Neural crest cell (in vitro differentiated cells): ENCODE measurements at regions not wholly inside any gene's neighbourhood (a gene's known extent, or its start where the extent isn't known, plus 50 kb on each side); places are given as distances from the start of the nearest gene placed in this dataset.
"Not testable (repeated sequence)": the region's sequence is repeated elsewhere in the genome, so short reads cannot be mapped to it uniquely, and the experiment has no call there.

Experiments used
- DNase-seq: peaks from one replicate; pipeline ENCODE4 v3.0.0; 2021; ENCODE audit warnings: low read depth, mixed read lengths, low spot score
- H3K27ac Mint-ChIP-seq: one replicate; pipeline ENCODE4 v1.8.0; 2021; ENCODE audit warnings: mild to moderate bottlenecking, mixed read lengths; ENCODE audit not compliant: unreplicated experiment
- H3K27me3 Mint-ChIP-seq: 2 replicates; pipeline ENCODE4 v1.8.0; 2021; ENCODE audit warnings: low read depth, mild to moderate bottlenecking, mixed read lengths
- H3K36me3 Mint-ChIP-seq: 2 replicates; pipeline ENCODE4 v1.8.0; 2021; ENCODE audit warnings: low read depth, mild to moderate bottlenecking, mixed read lengths
- H3K4me1 Mint-ChIP-seq: 2 replicates; pipeline ENCODE4 v1.8.0; 2021; ENCODE audit warnings: mixed read lengths
- H3K4me3 Mint-ChIP-seq: one replicate; pipeline ENCODE4 v1.8.0; 2021; ENCODE audit warnings: mild to moderate bottlenecking, mixed read lengths
- H3K9me3 Mint-ChIP-seq: 2 replicates; pipeline ENCODE4 v1.8.0; 2021; ENCODE audit warnings: mixed read lengths
- CTCF ChIP-seq: fragments of 200-600 bp; sonication (generic); conservative IDR thresholded peaks from 2 replicates; pipeline ENCODE4 v1.5.0; 2021; ENCODE audit warnings: antibody characterized with exemption, mild to moderate bottlenecking

- Mint-ChIP-seq H3K27me3 (no peaks in the 10 kb centered on the region), H3K4me3 (no peak overlapping the region), H3K36me3 (no peaks in the 10 kb centered on the region), H3K4me1 (peaks cover 14% of the 10 kb centered on the region), H3K27ac (no peak overlapping the region), H3K9me3 (no peaks in the 10 kb centered on the region)
- TF ChIP-seq CTCF = no peak
- no peak for DNase-seq
Measured at GRCh38 chr3:110685630-110686029, 386.0 kb upstream of the NECTIN3 start.

GRCh38 chr3:110686701-110687100 lies 384.9 kb upstream of the NECTIN3 start:
- no peaks in the 10 kb centered on the region for H3K9me3 Mint-ChIP-seq
- no peaks in the 10 kb centered on the region for H3K36me3 Mint-ChIP-seq
- H3K27ac Mint-ChIP-seq = no peak overlapping the region
- H3K4me1 Mint-ChIP-seq = peaks cover 14% of the 10 kb centered on the region
- DNase-seq = no peak
- no peak for TF ChIP-seq CTCF
- H3K27me3 Mint-ChIP-seq = no peaks in the 10 kb centered on the region
- no peak overlapping the region for H3K4me3 Mint-ChIP-seq

GRCh38 chr3:110687138-110687537 lies 384.5 kb upstream of the NECTIN3 start:
- H3K27me3 Mint-ChIP-seq = no peaks in the 10 kb centered on the region
- H3K27ac Mint-ChIP-seq = no peak overlapping the region

GRCh38 chr3:110697961-110698360 lies 373.7 kb upstream of the NECTIN3 start:
- Mint-ChIP-seq H3K36me3 (peaks cover 3% of the 10 kb centered on the region), H3K27me3 (no peaks in the 10 kb centered on the region), H3K27ac (no peak overlapping the region), H3K9me3 (peaks cover 16% of the 10 kb centered on the region), H3K4me3 (no peak overlapping the region), H3K4me1 (peaks cover 5% of the 10 kb centered on the region)
- no peak for DNase-seq
- TF ChIP-seq CTCF = no peak

More at GRCh38 chr3:110687138-110687537, 384.5 kb upstream of the NECTIN3 start:
- Mint-ChIP-seq H3K4me1 (peaks cover 14% of the 10 kb centered on the region), H3K4me3 (no peak overlapping the region), H3K36me3 (no peaks in the 10 kb centered on the region), H3K9me3 (no peaks in the 10 kb centered on the region)
- no peak for DNase-seq
- no peak for TF ChIP-seq CTCF

GRCh38 chr3:110704332-110704731 lies 367.3 kb upstream of the NECTIN3 start:
- H3K4me1 Mint-ChIP-seq, DNase-seq, H3K27me3 Mint-ChIP-seq, H3K27ac Mint-ChIP-seq, H3K4me3 Mint-ChIP-seq: not testable (repeated sequence)
- peaks cover 23% of the 10 kb centered on the region for H3K9me3 Mint-ChIP-seq
- peaks cover 11% of the 10 kb centered on the region for H3K36me3 Mint-ChIP-seq

- Mint-ChIP-seq H3K4me1 (no peaks in the 10 kb centered on the region), H3K4me3 (no peak overlapping the region), H3K27me3 (no peaks in the 10 kb centered on the region), H3K9me3 (peaks cover 17% of the 10 kb centered on the region), H3K27ac (no peak overlapping the region), H3K36me3 (peaks cover 8% of the 10 kb centered on the region)
- no peak for TF ChIP-seq CTCF
- DNase-seq = no peak
Measured at GRCh38 chr3:110708156-110708555, 363.5 kb upstream of the NECTIN3 start.
